Right lobe of liver (tissue), 4 donors: ENCODE measurements at regions not wholly inside any gene's neighbourhood (a gene's known extent, or its start where the extent isn't known, plus 50 kb on each side); places are given as distances from the start of the nearest gene placed in this dataset.
"Not testable (repeated sequence)": the region's sequence is repeated elsewhere in the genome, so short reads cannot be mapped to it uniquely, and the experiment has no call there.

Experiments
- CTCF ChIP-seq, 4 donors: fragments of 200-600 bp in 3 of 4; fragments of 450-650 bp in 1 of 4; IDR thresholded peaks; one replicate each; pipeline versions ENCODE4 v1.5.1 to v1.8.0; 2016 to 2022; ENCODE audit warnings: antibody characterized with exemption in 4 of 4, mild to moderate bottlenecking in 2 of 4
- POLR2A ChIP-seq: fragments of 450-650 bp; IDR thresholded peaks from one replicate; pipeline ENCODE4 v1.6.1; 2017; ENCODE audit warnings: antibody characterized with exemption, mild to moderate bottlenecking
- donor health status: DM: no; HTN: no; CAD: no.
- donor health status: DM: no; HTN: no; CAD: no.
- donor health status: DM: no; HTN: yes; CAD: no.

- not testable (repeated sequence) for TF ChIP-seq POLR2A; CTCF (IDR thresholded peaks at IDR 0.05)
These were observed 350.9 kb upstream of the SPRY2 start for GRCh38 chr13:80691814-80692213.
